ENCODE measurements at regions not wholly inside any gene's neighbourhood (a gene's known extent, or its start where the extent isn't known, plus 50 kb on each side); places are given as distances from the start of the nearest gene placed in this dataset.

DNA sequence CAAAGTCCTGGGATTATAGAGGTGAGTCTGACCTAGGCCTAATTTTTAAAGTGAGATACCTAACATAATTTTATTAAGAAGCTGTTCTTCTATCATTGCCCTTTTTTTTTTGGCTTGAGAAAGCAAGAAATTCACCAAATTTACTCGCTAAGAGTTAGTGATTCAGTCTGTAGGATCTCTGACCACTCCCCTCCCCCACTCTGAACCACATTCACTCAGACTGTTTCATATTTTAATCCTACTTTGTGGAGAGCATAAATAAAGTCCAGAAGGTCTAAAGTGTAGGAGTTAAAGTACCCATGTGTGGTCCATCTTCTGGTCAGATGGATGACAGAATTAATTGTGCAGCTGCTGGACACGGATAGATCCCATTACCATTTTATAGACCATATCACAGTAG, 115.8 kb upstream of the MGAT5 start:
- TF ChIP-seq SUZ12 (IDR thresholded peaks at IDR 0.05; ENCODE audit: extremely low read depth, insufficient read depth, insufficient read length) = no peak
- TF ChIP-seq YY1 (IDR thresholded peaks at IDR 0.05; ENCODE audit: insufficient read depth, insufficient read length) = no peak
